M059J (cell line): ENCODE measurements at regions not wholly inside any gene's neighbourhood (a gene's known extent, or its start where the extent isn't known, plus 50 kb on each side); places are given as distances from the start of the nearest gene placed in this dataset.

Experiments
- DNase-seq: peaks from one replicate; pipeline ENCODE4 v3.0.0-alpha.2; 2012; ENCODE audit warnings: low read depth

GRCh38 chr2:67777010-67777409, 285.8 kb downstream of the C1D start:
- peak; percentile 48 for DNase-seq

DNA sequence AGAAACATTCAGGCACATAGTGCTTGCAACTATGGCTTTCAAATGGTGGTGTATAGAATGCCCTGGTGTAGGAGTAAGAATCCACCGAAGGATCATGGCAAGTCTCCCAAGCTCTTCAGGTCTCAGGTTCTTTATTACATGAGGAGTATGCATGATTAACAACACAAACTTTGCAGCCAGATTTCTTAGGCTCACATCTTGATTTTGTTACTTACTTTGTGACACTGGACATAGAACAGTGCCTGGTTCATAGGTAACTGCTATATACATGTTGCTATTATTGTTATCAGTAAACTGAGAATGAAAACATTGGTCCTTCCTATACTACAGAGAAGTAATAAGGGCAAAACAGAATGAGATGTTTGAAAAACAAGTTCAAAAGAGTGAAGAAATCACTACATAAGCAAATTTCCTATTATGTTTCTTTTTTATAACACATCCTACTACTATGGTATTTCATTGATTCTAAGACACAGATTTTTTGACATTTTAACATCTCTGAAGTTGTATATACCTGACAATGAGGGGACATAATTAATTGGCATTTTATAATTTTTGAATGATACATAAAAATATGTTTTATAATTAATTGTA, 284.9 kb downstream of the C1D start:
- no peak for DNase-seq

- DNase-seq = peak; percentile 53
Measured at GRCh38 chr2:67780841-67781240, 282.0 kb downstream of the C1D start.

- DNase-seq = peak; percentile 23
Measured at GRCh38 chr2:67782443-67782842, 280.4 kb downstream of the C1D start.

DNA sequence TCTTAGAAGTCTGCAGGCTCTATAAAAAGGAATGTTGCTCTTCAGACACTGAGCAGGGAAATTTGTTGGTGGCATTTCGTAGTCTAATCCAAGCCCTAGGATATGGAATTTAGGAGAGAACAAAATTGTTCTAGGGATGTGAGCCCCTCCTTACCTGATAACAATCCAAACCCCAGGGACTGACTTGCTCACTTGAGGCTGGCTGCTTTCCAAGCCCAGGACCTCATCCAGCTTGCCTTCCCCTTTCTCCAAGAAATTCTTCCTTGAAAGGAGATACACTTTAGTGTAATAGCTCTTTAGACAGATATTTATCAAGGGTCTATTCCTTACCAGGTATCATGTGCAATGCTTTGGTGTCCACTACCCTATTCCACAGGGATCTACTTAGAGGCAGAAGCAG, 279.8 kb downstream of the C1D start:
- peak; percentile 9 for DNase-seq

DNA sequence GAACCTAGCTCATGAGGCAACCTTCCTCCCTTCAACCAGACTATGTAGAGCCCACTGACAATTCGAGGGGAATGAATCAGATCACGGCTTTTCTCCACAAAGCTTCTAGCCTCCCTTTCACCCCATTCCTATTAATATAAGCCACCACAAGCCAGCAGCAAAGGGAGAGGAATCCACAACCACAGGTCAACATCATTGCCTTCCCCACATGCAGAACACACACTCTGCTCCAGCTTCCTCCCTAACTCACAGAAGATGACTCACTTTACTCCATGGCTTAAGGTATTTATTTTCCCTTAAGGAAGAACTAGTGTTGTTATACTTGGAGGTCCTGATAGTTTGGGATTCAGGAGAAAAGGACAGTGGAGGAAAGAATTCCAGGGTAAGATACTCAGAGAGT, 272.2 kb downstream of the C1D start:
- DNase-seq = peak; percentile 87

GRCh38 chr2:67792191-67792590, 270.6 kb downstream of the C1D start:
- no peak for DNase-seq

DNA sequence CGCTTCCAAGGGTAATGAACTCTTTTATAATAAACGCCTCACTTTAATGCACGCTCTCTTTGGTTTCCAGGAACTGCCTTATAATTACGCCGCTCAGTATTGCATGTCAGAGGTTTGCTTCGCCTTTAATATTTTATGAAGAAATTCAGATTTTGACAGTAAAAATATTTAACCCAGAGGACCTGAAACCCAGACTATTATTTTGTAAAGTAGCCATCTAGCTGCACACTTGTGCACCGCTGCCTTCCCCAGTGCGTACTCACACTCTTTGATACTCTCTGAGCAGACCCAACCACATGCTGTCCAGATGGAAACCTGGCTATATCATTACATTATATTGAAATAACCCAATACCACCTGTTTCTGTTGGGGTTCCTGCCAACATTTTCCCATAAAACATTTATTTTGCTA, 270.1 kb downstream of the C1D start:
- no peak for DNase-seq

- DNase-seq = peak; percentile 38
Measured at GRCh38 chr2:67797801-67798540, 264.8 kb downstream of the C1D start.

- DNase-seq = no peak
Measured at GRCh38 chr2:67798541-67799160, 264.2 kb downstream of the C1D start.

GRCh38 chr2:67799886-67800285, 262.9 kb downstream of the C1D start:
- no peak for DNase-seq

DNA sequence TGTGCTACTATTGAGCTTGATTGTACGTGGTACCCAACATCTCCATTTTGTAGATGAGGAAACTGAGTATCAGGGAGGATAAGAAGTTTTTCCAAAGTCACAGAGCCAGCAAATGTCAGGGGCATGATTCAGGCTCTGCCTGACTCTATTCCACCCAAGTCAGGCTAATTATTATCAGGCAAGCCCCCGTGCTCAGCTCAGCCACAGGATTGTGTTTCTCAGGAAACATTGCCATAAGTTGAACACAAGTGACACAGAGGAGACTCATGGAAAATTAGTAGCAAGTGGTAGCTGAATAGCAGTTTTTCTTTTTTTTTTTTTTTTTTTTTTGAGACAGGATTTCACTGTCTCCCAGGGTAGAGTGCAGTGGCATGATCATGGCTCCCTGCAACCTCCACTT, 260.5 kb downstream of the C1D start:
- no peak for DNase-seq

GRCh38 chr2:67802824-67803223, 260.0 kb downstream of the C1D start:
- DNase-seq = no peak

GRCh38 chr2:67806816-67807215, 256.0 kb downstream of the C1D start:
- no peak for DNase-seq

DNA sequence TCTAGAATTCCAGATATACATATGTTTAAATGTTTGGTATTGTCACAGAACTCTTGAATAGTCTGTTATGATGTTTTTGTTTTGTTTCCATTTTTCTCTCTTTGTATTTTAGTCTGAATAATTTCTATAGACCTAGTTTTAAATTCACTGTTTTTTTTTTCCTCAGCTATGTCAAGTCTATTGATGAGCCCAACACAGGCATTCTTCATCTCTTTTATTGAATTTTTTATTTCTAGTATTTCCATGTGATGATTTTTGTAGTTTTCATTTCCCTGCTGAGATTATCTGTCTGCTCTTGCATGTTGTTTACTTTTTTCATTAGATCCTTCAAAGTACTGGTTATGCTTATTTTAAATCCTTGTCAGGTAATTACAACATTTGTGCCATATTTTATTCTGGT, 254.7 kb downstream of the C1D start:
- DNase-seq = no peak

- no peak for DNase-seq
Measured at GRCh38 chr2:67812682-67813081, 250.1 kb downstream of the C1D start.

GRCh38 chr2:67823726-67824125, 239.1 kb downstream of the C1D start:
- no peak for DNase-seq

DNA sequence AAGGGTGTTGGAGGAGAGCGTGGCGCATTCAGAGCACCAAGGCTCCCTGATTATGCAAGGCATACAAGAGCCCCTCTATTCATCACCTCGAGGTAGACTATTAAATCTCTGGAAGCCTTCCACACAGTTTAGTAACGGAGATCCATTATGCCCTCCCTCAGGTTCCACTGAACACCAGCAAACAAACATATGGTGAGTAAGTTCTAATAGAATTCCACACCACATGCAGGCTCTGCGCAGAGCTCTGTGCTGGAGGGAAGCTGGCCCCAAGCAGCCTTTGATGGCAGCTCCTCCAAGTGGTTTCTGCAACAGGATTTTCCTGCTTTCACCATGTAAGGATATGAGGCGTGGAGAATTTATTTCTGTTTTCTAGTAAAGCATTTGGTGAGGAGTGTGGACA, 238.6 kb downstream of the C1D start:
- peak; percentile 77 for DNase-seq

DNA sequence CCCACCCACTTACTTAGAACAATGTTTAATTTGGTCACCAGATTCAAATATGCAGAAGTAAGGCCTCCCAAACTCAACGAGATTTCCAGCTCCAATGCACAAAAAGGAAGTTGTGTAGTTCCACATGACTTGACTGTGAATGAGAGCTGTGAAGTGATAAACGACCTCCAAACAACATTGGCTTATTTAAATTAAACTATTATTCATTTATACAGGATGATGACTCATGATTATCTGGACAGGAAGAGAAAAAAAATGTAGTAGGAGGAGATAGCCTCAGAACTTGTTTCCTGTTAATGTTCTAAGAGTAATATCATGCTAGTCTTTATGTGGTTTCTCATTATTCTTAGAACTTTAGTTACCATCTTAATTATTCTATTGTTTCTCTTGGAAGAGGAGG, 237.3 kb downstream of the C1D start:
- DNase-seq = peak; percentile 76

- no peak for DNase-seq
Measured at GRCh38 chr2:67828066-67828465, 234.7 kb downstream of the C1D start.

- no peak for DNase-seq
Measured at GRCh38 chr2:67829470-67829869, 233.3 kb downstream of the C1D start.

DNA sequence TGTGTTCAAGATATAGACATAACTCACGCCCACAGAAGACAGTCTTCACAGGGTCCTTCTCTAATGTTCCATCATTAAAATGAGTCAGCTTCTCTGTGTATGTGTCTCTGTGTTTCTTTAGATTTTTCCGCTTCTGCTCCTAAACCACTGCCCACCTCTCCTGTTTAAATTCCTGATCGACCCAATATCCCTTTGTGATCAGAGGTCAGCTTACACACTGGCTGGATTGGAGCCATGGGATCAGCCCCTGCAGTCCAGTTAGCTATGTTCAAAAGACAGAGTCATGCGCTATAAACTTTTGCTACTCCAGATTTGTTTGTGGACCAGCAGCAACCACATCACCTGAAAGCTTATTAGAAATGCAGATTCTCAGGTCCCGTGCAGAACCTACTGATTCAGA, 229.2 kb downstream of the C1D start:
- no peak for DNase-seq

GRCh38 chr2:67834482-67834881, 228.3 kb downstream of the C1D start:
- DNase-seq = no peak
